ENCODE measurements at regions not wholly inside any gene's neighbourhood (a gene's known extent, or its start where the extent isn't known, plus 50 kb on each side); places are given as distances from the start of the nearest gene placed in this dataset.

- Mint-ChIP-seq H3K4me1 (ENCODE audit: low read depth) (no peaks in the 10 kb centered on the region), H3K9me3 (no peaks in the 10 kb centered on the region), H3K4me3 (no peak overlapping the region), H3K27ac (no peak overlapping the region), H3K27me3 (no peaks in the 10 kb centered on the region), H3K36me3 (ENCODE audit: low read depth) (no peaks in the 10 kb centered on the region)
- POLR2A ChIA-PET: no interaction called here
- no peak for DNase-seq
- intact Hi-C loops (cut with micrococcal nuclease): no loop called here
- CTCF ChIA-PET: interaction anchor here (1.1 to 1.3 kb wide), 2 partner anchors 15 to 138 kb away, joined by 3 to 4 read pairs; no protein-coding TSS in a partner anchor
- ATAC-seq: no peak
- no peak for TF ChIP-seq CTCF (IDR thresholded peaks at IDR 0.05)
These were observed 148.7 kb upstream of the VRK2 start for GRCh38 chr2:57897920-57898319.

GRCh38 chr2:57899898-57900297 is 146.7 kb upstream of the VRK2 start:
- H3K36me3 Mint-ChIP-seq (ENCODE audit: low read depth): no peaks in the 10 kb centered on the region
- no peak for TF ChIP-seq CTCF (IDR thresholded peaks at IDR 0.05)
- ATAC-seq: no peak
- DNase-seq: no peak
- CTCF ChIA-PET: no interaction called here
- H3K9me3 Mint-ChIP-seq: no peaks in the 10 kb centered on the region
- H3K27me3 Mint-ChIP-seq: no peaks in the 10 kb centered on the region
- H3K4me1 Mint-ChIP-seq (ENCODE audit: low read depth): no peaks in the 10 kb centered on the region
- POLR2A ChIA-PET: no interaction called here
- intact Hi-C loops (cut with micrococcal nuclease): no loop called here
- no peak overlapping the region for H3K27ac Mint-ChIP-seq
- no peak overlapping the region for H3K4me3 Mint-ChIP-seq

GRCh38 chr2:57902578-57902977 is 144.0 kb upstream of the VRK2 start:
- Mint-ChIP-seq H3K27me3 (no peaks in the 10 kb centered on the region), H3K4me3 (no peak overlapping the region), H3K36me3 (ENCODE audit: low read depth) (no peaks in the 10 kb centered on the region), H3K27ac (no peak overlapping the region), H3K4me1 (ENCODE audit: low read depth) (peaks cover 3% of the 10 kb centered on the region), H3K9me3 (no peaks in the 10 kb centered on the region)
- CTCF ChIA-PET: interaction anchor here (1.3 kb wide), 1 partner anchor 545 kb away, joined by 4 read pairs; no protein-coding TSS in a partner anchor
- DNase-seq (no peak), ATAC-seq (no peak)
- no peak for TF ChIP-seq CTCF (IDR thresholded peaks at IDR 0.05)
- intact Hi-C loops (cut with micrococcal nuclease): no loop called here
- POLR2A ChIA-PET: no interaction called here

GRCh38 chr2:57906152-57906732 is 140.4 kb upstream of the VRK2 start:
- H3K36me3 Mint-ChIP-seq (ENCODE audit: low read depth): no peaks in the 10 kb centered on the region
- no peak overlapping the region for H3K27ac Mint-ChIP-seq
- H3K4me3 Mint-ChIP-seq: no peak overlapping the region
- ATAC-seq: peak; percentile 72
- ChIA-PET CTCF (interaction anchor here (0.6 to 1.5 kb wide), 15 partner anchors 10 to 648 kb away, joined by 3 to 8 read pairs (median 3); partner anchors contain the start of gene VRK2), POLR2A (no interaction called here)
- peak; percentile 74 for TF ChIP-seq CTCF (IDR thresholded peaks at IDR 0.05)
- DNase-seq: no peak
- no peaks in the 10 kb centered on the region for H3K27me3 Mint-ChIP-seq
- H3K4me1 Mint-ChIP-seq (ENCODE audit: low read depth): peaks cover 16% of the 10 kb centered on the region
- intact Hi-C loops (cut with micrococcal nuclease): loop anchor here (1.0 kb wide), 1 partner anchor 542 kb away; no protein-coding TSS in a partner anchor
- H3K9me3 Mint-ChIP-seq: no peaks in the 10 kb centered on the region

- ChIA-PET POLR2A (no interaction called here), CTCF (interaction anchor here (0.8 kb wide), 1 partner anchor 10 kb away, joined by 3 read pairs; no protein-coding TSS in a partner anchor)
- ATAC-seq (no peak), DNase-seq (no peak)
- H3K4me3 Mint-ChIP-seq: no peak overlapping the region
- peaks cover 16% of the 10 kb centered on the region for H3K4me1 Mint-ChIP-seq (ENCODE audit: low read depth)
- H3K9me3 Mint-ChIP-seq: no peaks in the 10 kb centered on the region
- peak overlapping the region; percentile 55 for H3K27ac Mint-ChIP-seq
- intact Hi-C loops (cut with micrococcal nuclease): no loop called here
- no peak for TF ChIP-seq CTCF (IDR thresholded peaks at IDR 0.05)
- no peaks in the 10 kb centered on the region for H3K36me3 Mint-ChIP-seq (ENCODE audit: low read depth)
- no peaks in the 10 kb centered on the region for H3K27me3 Mint-ChIP-seq
These were observed 139.2 kb upstream of the VRK2 start for GRCh38 chr2:57907411-57907810.

Measured in activated CD8-positive, alpha-beta T cell treated with anti-CD3 and anti-CD28 coated beads for 36 hours (primary cell).